HepG2 (cell line): ENCODE measurements at regions not wholly inside any gene's neighbourhood (a gene's known extent, or its start where the extent isn't known, plus 50 kb on each side); places are given as distances from the start of the nearest gene placed in this dataset.

Source experiments
- CHD4 ChIP-seq: fragments of 200-600 bp; sonication (generic); IDR thresholded peaks from 2 replicates; pipeline ENCODE4 v1.7.0; 2017; ENCODE audit warnings: mild to moderate bottlenecking, low read length, borderline replicate concordance
- CTCF ChIP-seq: sonication (generic); formaldehyde crosslinking; IDR thresholded peaks from 2 replicates; pipeline ENCODE4 v1.5.0; 2020; ENCODE audit warnings: mild to moderate bottlenecking, missing genetic modification reagents, moderate library complexity
- EHMT2 ChIP-seq: fragments of 200-600 bp; sonication (generic); IDR thresholded peaks from 2 replicates; pipeline ENCODE4 v1.7.0; 2017; ENCODE audit warnings: antibody characterized with exemption, low read depth, low read length, borderline replicate concordance
- MXD4 ChIP-seq: IDR thresholded peaks from 2 replicates; pipeline ENCODE4 v1.6.1; 2016; ENCODE audit warnings: mild to moderate bottlenecking, missing biosample characterization, missing genetic modification reagents
- SMC3 ChIP-seq: IDR thresholded peaks from 2 replicates; pipeline ENCODE4 v1.6.1; 2011; ENCODE audit warnings: low read length, improper control_type of control experiment
- STAT6 ChIP-seq: sonication (generic); formaldehyde crosslinking; IDR thresholded peaks from 2 replicates; pipeline ENCODE4 v1.4.0; 2020; ENCODE audit warnings: missing genetic modification reagents, mild to moderate bottlenecking, borderline replicate concordance
- THRA ChIP-seq: sonication (generic); formaldehyde crosslinking; IDR thresholded peaks from 2 replicates; pipeline ENCODE4 v1.4.0; 2020; ENCODE audit warnings: missing genetic modification reagents, borderline replicate concordance
- USF2 ChIP-seq, 2 experiments: sonication (generic) in 1 of 2; formaldehyde crosslinking in 1 of 2; IDR thresholded peaks; 2 replicates each; pipeline versions ENCODE4 v1.5.1 to v1.6.1; 2011 to 2020; ENCODE audit warnings: borderline replicate concordance in 1 of 2, low read depth in 1 of 2, low read length in 1 of 2, mild to moderate bottlenecking in 1 of 2, missing genetic modification reagents in 1 of 2, moderate library complexity in 1 of 2
- ZBTB34 ChIP-seq: sonication (generic); formaldehyde crosslinking; IDR thresholded peaks from 2 replicates; pipeline ENCODE4 v1.8.0; 2022; ENCODE audit warnings: mild to moderate bottlenecking, missing genetic modification reagents
- ZNF17 ChIP-seq: sonication (generic); formaldehyde crosslinking; IDR thresholded peaks from 2 replicates; pipeline ENCODE4 v1.5.0; 2020; ENCODE audit warnings: mild to moderate bottlenecking, missing genetic modification reagents
- ZNF362 ChIP-seq: sonication (generic); formaldehyde crosslinking; IDR thresholded peaks from 2 replicates; pipeline ENCODE4 v1.4.0; 2020; ENCODE audit warnings: missing genetic modification reagents, mild to moderate bottlenecking, borderline replicate concordance
- ZNF460 ChIP-seq: sonication (generic); formaldehyde crosslinking; IDR thresholded peaks from 2 replicates; pipeline ENCODE4 v1.5.1; 2020; ENCODE audit warnings: missing genetic modification reagents, mild to moderate bottlenecking, borderline replicate concordance

GRCh38 chr3:65045138-65045537 is 357.3 kb upstream of the ADAMTS9 start:
- TF ChIP-seq CTCF (CRISPR knock-in tag), result no peak
- no peak for TF ChIP-seq STAT6 (CRISPR knock-in tag)
- TF ChIP-seq USF2 (IDR thresholded peaks at IDR 0.05; ENCODE audit: low read depth, low read length), result no peak
- no peak for TF ChIP-seq USF2 (CRISPR knock-in tag; IDR thresholded peaks at IDR 0.05; ENCODE audit: borderline replicate concordance)
- TF ChIP-seq SMC3, result no peak
- no peak for TF ChIP-seq MXD4 (CRISPR knock-in tag)
- no peak for TF ChIP-seq ZNF362 (CRISPR knock-in tag)
- no peak for TF ChIP-seq ZNF460
- TF ChIP-seq ZNF17 (CRISPR knock-in tag), result no peak
- TF ChIP-seq THRA (CRISPR knock-in tag), result no peak
- no peak for TF ChIP-seq ZBTB34 (CRISPR knock-in tag)
- no peak for TF ChIP-seq CHD4
- TF ChIP-seq EHMT2, result no peak
